Lower lobe of right lung (tissue), 2 donors: ENCODE measurements at regions not wholly inside any gene's neighbourhood (a gene's known extent, or its start where the extent isn't known, plus 50 kb on each side); places are given as distances from the start of the nearest gene placed in this dataset.

ENCODE experiments used
- ATAC-seq, 2 donors: fragments of 200-7000 bp; cut with Tn5 transposase; one replicate each; pipeline ENCODE4 v1.9.1; 2020 to 2022; ENCODE audit warnings: mild to moderate bottlenecking in 2 of 2, moderate library complexity in 2 of 2
- DNase-seq: peaks from one replicate; pipeline ENCODE4 v3.0.0-alpha.2; 2020
- H3K27ac ChIP-seq: fragments of 200-600 bp; one replicate; pipeline ENCODE4 v1.8.0; 2022
- H3K27me3 ChIP-seq: fragments of 200-600 bp; one replicate; pipeline ENCODE4 v1.8.0; 2022; ENCODE audit warnings: low read depth
- H3K36me3 ChIP-seq: fragments of 200-600 bp; one replicate; pipeline ENCODE4 v1.8.0; 2022; ENCODE audit warnings: mild to moderate bottlenecking
- H3K4me1 ChIP-seq: fragments of 200-600 bp; one replicate; pipeline ENCODE4 v1.8.0; 2022
- H3K4me3 ChIP-seq: fragments of 200-600 bp; one replicate; pipeline ENCODE4 v1.8.0; 2022; ENCODE audit warnings: mild to moderate bottlenecking
- H3K9me3 ChIP-seq: fragments of 200-600 bp; one replicate; pipeline ENCODE4 v1.8.0; 2022
- intact Hi-C: fragments of 100-400 bp; cut with DNase I; formaldehyde crosslinking; loops from one replicate; pipeline ENCODE4 v1.11.0; 2022
- TF ChIP-seq, protein P1 (sequence below): fragments of 200-600 bp; IDR thresholded peaks from one replicate; pipeline ENCODE4 v1.8.0; 2022; ENCODE audit warnings: antibody characterized with exemption, mild to moderate bottlenecking
- donor health status: DM: no; HTN: yes; CAD: no; lungs with severe emphysema.

DNA sequence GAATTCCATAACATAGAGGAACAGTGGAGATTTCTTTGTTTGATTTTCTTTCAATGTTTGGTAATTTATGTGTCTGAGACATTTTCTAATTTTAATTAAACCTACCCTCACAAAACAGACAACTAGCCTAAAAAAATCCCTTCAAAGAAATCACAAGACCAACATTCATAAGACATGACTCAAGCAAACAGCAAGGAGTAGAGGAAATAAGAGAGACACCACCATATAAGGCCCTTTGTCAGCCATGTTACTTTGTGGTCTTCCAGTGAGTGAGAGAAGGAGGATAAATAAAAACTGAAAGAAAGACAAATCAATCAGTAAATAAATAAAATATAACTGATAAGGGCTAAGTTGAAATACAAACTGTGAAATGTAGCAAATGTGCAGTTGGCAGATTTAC lies 830.8 kb upstream of the SLC39A10 start:
- Histone ChIP-seq H3K27ac (no peak overlapping the region), H3K4me1 (no peaks in the 10 kb centered on the region), H3K4me3 (no peak overlapping the region), H3K9me3 (no peaks in the 10 kb centered on the region), H3K36me3 (no peaks in the 10 kb centered on the region), H3K27me3 (no peaks in the 10 kb centered on the region)
- TF ChIP-seq, protein P1, sequence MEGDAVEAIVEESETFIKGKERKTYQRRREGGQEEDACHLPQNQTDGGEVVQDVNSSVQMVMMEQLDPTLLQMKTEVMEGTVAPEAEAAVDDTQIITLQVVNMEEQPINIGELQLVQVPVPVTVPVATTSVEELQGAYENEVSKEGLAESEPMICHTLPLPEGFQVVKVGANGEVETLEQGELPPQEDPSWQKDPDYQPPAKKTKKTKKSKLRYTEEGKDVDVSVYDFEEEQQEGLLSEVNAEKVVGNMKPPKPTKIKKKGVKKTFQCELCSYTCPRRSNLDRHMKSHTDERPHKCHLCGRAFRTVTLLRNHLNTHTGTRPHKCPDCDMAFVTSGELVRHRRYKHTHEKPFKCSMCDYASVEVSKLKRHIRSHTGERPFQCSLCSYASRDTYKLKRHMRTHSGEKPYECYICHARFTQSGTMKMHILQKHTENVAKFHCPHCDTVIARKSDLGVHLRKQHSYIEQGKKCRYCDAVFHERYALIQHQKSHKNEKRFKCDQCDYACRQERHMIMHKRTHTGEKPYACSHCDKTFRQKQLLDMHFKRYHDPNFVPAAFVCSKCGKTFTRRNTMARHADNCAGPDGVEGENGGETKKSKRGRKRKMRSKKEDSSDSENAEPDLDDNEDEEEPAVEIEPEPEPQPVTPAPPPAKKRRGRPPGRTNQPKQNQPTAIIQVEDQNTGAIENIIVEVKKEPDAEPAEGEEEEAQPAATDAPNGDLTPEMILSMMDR, result no peak
- ATAC-seq (no peak), DNase-seq (no peak)
- intact Hi-C loops, result no loop called here

DNA sequence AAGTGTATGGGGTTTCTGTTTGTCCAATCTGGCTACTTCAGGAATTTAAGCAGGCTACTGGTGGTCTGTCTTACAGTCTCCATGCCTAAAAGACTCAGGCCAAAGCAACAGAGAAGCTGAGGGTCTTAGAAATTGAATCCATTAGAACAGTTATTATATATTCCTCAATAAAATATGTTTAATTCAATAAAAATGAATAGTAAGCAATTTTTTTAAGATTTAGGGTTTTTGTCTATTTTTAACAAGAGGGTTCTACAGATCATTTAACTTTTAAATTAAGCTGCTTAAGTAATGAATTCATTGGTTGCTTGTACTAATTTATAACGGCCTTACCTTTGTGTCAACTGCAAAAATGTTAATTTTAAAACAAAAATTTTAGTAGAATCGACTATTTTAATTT lies 832.6 kb upstream of the SLC39A10 start:
- no peaks in the 10 kb centered on the region for H3K4me1 ChIP-seq
- no peak for ATAC-seq
- intact Hi-C loops, result no loop called here

GRCh38 chr2:194822657-194823056 lies 834.4 kb upstream of the SLC39A10 start:
- no peak for ATAC-seq
- H3K27ac ChIP-seq, result no peak overlapping the region

More for the DNA sequence above, 832.6 kb upstream of the SLC39A10 start:
- no peaks in the 10 kb centered on the region for H3K27me3 ChIP-seq
- no peak overlapping the region for H3K4me3 ChIP-seq
- no peaks in the 10 kb centered on the region for H3K36me3 ChIP-seq
- no peak overlapping the region for H3K27ac ChIP-seq
- TF ChIP-seq, protein P1, result no peak
- no peak for DNase-seq
- no peaks in the 10 kb centered on the region for H3K9me3 ChIP-seq

DNA sequence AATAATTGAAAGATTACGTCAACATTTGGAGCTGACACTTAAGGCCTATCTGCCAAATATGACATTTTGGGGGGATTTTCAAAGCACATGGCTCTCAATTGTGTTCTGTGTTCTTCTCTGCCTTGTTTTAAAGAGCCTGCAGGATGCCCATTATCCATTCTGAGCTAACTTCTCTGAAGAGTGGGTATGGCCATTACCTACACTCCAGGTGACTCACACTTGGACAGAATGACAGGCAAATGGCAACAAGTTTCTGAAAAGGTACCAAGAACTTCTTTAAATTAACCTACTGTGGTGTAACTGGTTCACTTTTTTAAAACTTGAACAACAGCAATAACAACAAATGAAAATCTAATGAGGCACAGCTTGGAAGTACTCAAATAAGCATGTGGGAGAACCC lies 834.9 kb upstream of the SLC39A10 start:
- no peaks in the 10 kb centered on the region for H3K36me3 ChIP-seq
- TF ChIP-seq, protein P1, result no peak
- H3K4me1 ChIP-seq, result no peaks in the 10 kb centered on the region
- H3K27ac ChIP-seq, result no peak overlapping the region
- DNase-seq (no peak), ATAC-seq (no peak)
- no peaks in the 10 kb centered on the region for H3K9me3 ChIP-seq
- intact Hi-C loops, result no loop called here
- H3K4me3 ChIP-seq, result no peak overlapping the region
- no peaks in the 10 kb centered on the region for H3K27me3 ChIP-seq

More at GRCh38 chr2:194822657-194823056, 834.4 kb upstream of the SLC39A10 start:
- H3K9me3 ChIP-seq, result no peaks in the 10 kb centered on the region
- TF ChIP-seq, protein P1, result no peak
- no peaks in the 10 kb centered on the region for H3K4me1 ChIP-seq
- H3K4me3 ChIP-seq, result no peak overlapping the region
- no peak for DNase-seq
- H3K27me3 ChIP-seq, result no peaks in the 10 kb centered on the region
- no peaks in the 10 kb centered on the region for H3K36me3 ChIP-seq
- intact Hi-C loops, result no loop called here

DNA sequence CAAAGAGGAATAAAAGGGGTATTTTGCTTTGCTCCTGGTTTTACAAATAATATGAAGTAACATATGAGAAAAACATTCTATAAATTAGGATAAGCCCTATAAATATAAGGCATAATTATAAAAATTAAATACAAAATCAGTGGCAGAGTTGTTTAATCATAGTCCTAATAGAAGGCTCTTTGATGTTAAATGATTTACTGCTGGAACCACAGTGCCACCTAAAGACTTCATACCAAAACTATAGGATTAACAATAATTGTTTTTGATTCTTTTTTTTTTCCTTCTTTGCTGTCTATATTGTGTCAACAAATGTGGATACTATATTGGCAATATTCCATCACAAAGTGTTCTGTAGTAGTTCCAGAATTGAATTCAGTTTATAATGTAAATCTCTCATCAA lies 837.7 kb upstream of the SLC39A10 start:
- no peak for ATAC-seq

More for the DNA sequence above, 837.7 kb upstream of the SLC39A10 start:
- Histone ChIP-seq H3K4me1 (no peaks in the 10 kb centered on the region), H3K27ac (no peak overlapping the region), H3K9me3 (no peaks in the 10 kb centered on the region), H3K4me3 (no peak overlapping the region), H3K36me3 (no peaks in the 10 kb centered on the region), H3K27me3 (no peaks in the 10 kb centered on the region)
- DNase-seq, result no peak
- intact Hi-C loops, result no loop called here
- TF ChIP-seq, protein P1, result no peak
